Left cardiac atrium (tissue), 4 donors: ENCODE measurements at regions not wholly inside any gene's neighbourhood (a gene's known extent, or its start where the extent isn't known, plus 50 kb on each side); places are given as distances from the start of the nearest gene placed in this dataset.

ENCODE experiments used
- ATAC-seq, 2 donors: fragments of 200-7000 bp; cut with Tn5 transposase; one replicate each; pipeline ENCODE4 v1.9.1; 2020; ENCODE audit warnings: mild to moderate bottlenecking in 2 of 2, moderate library complexity in 2 of 2
- DNase-seq: peaks from one replicate; pipeline ENCODE4 v3.0.0-alpha.2; 2020
- intact Hi-C, 2 donors: fragments of 100-400 bp; cut with DNase I; formaldehyde crosslinking; loops; one replicate each; pipeline versions ENCODE4 v1.14.1 to v1.15.1; 2022 to 2023
- donor health status: DM: no; HTN: yes; CAD: no.
- donor health status: DM: no; HTN: yes; CAD: no; lungs with severe emphysema.
- donor health status: DM: yes; HTN: yes; CAD: no.
- donor health status: Dilated cardiomyopathy.

- DNase-seq (no peak), ATAC-seq (no peak)
- intact Hi-C loops, result no loop called here
Measured at GRCh38 chr21:16594191-16594590, 864.4 kb downstream of the USP25 start.

- intact Hi-C loops, result no loop called here
- ATAC-seq, result no peak
Measured at GRCh38 chr21:16596369-16596768, 866.6 kb downstream of the USP25 start.

GRCh38 chr21:16597753-16598152, 868.0 kb downstream of the USP25 start:
- intact Hi-C loops, result no loop called here
- DNase-seq (no peak), ATAC-seq (no peak)

More at GRCh38 chr21:16596369-16596768, 866.6 kb downstream of the USP25 start:
- DNase-seq, result no peak

- ATAC-seq (peak; percentile 44 to 64), DNase-seq (no peak)
- intact Hi-C loops, result no loop called here
Measured at GRCh38 chr21:16605597-16605996, 875.8 kb downstream of the USP25 start.

GRCh38 chr21:16606271-16606670, 876.5 kb downstream of the USP25 start:
- intact Hi-C loops, result no loop called here
- ATAC-seq (no peak), DNase-seq (no peak)

GRCh38 chr21:16608209-16608830, 878.5 kb downstream of the USP25 start:
- ATAC-seq, result no peak
- intact Hi-C loops, result no loop called here
- no peak for DNase-seq

- ATAC-seq, result no peak
- no peak for DNase-seq
- intact Hi-C loops, result no loop called here
Measured at GRCh38 chr21:16619281-16619680, 889.5 kb downstream of the USP25 start.

GRCh38 chr21:16620786-16621320, 891.1 kb downstream of the USP25 start:
- no peak for ATAC-seq
- intact Hi-C loops, result no loop called here
- no peak for DNase-seq

- ATAC-seq (no peak), DNase-seq (no peak)
- intact Hi-C loops, result no loop called here
Measured at GRCh38 chr21:16624479-16625118, 888.2 kb upstream of the CXADR start.

- ATAC-seq, result no peak
- intact Hi-C loops, result no loop called here
Measured at GRCh38 chr21:16625491-16625890, 887.4 kb upstream of the CXADR start.

GRCh38 chr21:16633831-16634459, 878.9 kb upstream of the CXADR start:
- DNase-seq (no peak), ATAC-seq (peak; percentile 60 to 79)
- intact Hi-C loops, result no loop called here

More at GRCh38 chr21:16625491-16625890, 887.4 kb upstream of the CXADR start:
- no peak for DNase-seq

GRCh38 chr21:16634515-16634914, 878.3 kb upstream of the CXADR start:
- ATAC-seq (peak; percentile 38 to 48), DNase-seq (no peak)
- intact Hi-C loops, result no loop called here

GRCh38 chr21:16640297-16641027, 872.4 kb upstream of the CXADR start:
- no peak for ATAC-seq
- intact Hi-C loops, result no loop called here
- no peak for DNase-seq

GRCh38 chr21:16642353-16642752, 870.5 kb upstream of the CXADR start:
- intact Hi-C loops, result no loop called here
- DNase-seq (no peak), ATAC-seq (no peak)

GRCh38 chr21:16644685-16645084, 868.2 kb upstream of the CXADR start:
- ATAC-seq (no peak), DNase-seq (no peak)
- intact Hi-C loops, result no loop called here

GRCh38 chr21:16650714-16651366, 862.0 kb upstream of the CXADR start:
- intact Hi-C loops, result no loop called here
- ATAC-seq, result no peak
- DNase-seq, result no peak

- intact Hi-C loops, result no loop called here
- ATAC-seq (no peak), DNase-seq (no peak)
Measured at GRCh38 chr21:16651956-16652355, 860.9 kb upstream of the CXADR start.

- ATAC-seq (no peak), DNase-seq (no peak)
- intact Hi-C loops, result no loop called here
Measured at GRCh38 chr21:16663436-16663835, 849.4 kb upstream of the CXADR start.

GRCh38 chr21:16667395-16667794, 845.4 kb upstream of the CXADR start:
- intact Hi-C loops, result no loop called here
- no peak for DNase-seq
- no peak for ATAC-seq
